Prostate gland (tissue), 2 donors: ENCODE measurements at regions not wholly inside any gene's neighbourhood (a gene's known extent, or its start where the extent isn't known, plus 50 kb on each side); places are given as distances from the start of the nearest gene placed in this dataset.

ENCODE experiments used
- POLR2A ChIP-seq: fragments of 450-650 bp; IDR thresholded peaks from one replicate; pipeline ENCODE4 v1.6.1; 2016; ENCODE audit warnings: antibody characterized with exemption, mild to moderate bottlenecking
- POLR2AphosphoS5 ChIP-seq: sonication (generic); formaldehyde crosslinking; IDR thresholded peaks from one replicate; pipeline ENCODE4 v1.6.1; 2017; ENCODE audit warnings: antibody characterized with exemption
- TF ChIP-seq, protein P1 (sequence below), 4 experiments: fragments of 200-600 bp in 2 of 4; fragments of 450-650 bp in 2 of 4; sonication (generic) in 2 of 4; IDR thresholded peaks; 1 replicate in 3 of 4; 2 replicates in 1 of 4; pipeline ENCODE4 v1.5.1; 2016 to 2019; ENCODE audit warnings: antibody characterized with exemption in 4 of 4, mild to moderate bottlenecking in 2 of 4, moderate library complexity in 2 of 4

DNA sequence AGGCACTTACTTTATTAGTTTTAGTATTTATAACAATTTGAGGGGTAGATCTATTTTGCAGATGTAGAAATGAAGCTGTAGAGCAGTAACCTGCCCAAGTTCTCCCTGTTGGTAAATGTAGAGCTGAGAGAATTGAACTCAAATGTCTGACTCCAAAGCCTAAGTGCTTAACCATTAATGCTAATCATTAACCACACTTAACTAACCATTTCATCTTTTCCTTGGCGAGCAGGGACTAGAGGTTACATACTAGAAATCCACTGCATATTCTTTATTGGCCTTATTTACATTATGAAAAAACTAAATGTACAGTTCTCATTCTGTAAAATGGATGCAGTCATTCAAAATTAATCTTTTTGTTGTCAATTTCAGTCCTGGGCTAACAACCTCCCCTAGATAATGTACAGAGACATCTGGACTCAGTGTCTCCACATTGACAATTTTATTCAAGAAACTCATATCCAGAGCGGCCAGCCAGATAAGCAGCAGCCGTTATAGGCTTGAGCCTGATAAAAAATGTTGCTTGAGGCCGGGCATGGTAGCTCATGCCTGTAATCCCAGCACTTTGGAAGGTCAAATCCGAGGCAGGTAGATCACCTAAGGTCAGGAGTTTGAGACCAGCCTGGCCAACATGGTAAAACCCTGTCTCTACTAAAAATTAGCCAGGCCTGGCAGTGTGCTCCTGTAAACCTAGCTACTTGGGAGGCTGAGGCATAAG, 76.7 kb upstream of the PICALM start:
- TF ChIP-seq, protein P1, sequence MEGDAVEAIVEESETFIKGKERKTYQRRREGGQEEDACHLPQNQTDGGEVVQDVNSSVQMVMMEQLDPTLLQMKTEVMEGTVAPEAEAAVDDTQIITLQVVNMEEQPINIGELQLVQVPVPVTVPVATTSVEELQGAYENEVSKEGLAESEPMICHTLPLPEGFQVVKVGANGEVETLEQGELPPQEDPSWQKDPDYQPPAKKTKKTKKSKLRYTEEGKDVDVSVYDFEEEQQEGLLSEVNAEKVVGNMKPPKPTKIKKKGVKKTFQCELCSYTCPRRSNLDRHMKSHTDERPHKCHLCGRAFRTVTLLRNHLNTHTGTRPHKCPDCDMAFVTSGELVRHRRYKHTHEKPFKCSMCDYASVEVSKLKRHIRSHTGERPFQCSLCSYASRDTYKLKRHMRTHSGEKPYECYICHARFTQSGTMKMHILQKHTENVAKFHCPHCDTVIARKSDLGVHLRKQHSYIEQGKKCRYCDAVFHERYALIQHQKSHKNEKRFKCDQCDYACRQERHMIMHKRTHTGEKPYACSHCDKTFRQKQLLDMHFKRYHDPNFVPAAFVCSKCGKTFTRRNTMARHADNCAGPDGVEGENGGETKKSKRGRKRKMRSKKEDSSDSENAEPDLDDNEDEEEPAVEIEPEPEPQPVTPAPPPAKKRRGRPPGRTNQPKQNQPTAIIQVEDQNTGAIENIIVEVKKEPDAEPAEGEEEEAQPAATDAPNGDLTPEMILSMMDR (IDR thresholded peaks at IDR 0.05): no peak
- TF ChIP-seq POLR2A (no peak), POLR2AphosphoS5 (no peak)
